ENCODE measurements at regions not wholly inside any gene's neighbourhood (a gene's known extent, or its start where the extent isn't known, plus 50 kb on each side); places are given as distances from the start of the nearest gene placed in this dataset.
"Not testable (repeated sequence)": the region's sequence is repeated elsewhere in the genome, so short reads cannot be mapped to it uniquely, and the experiment has no call there.

GRCh38 chr5:87732875-87733768 is 320.4 kb upstream of the CCNH start:
- no peaks in the 10 kb centered on the region for H3K4me1 ChIP-seq (ENCODE audit: insufficient read depth)

GRCh38 chr5:87729781-87730180 is 317.1 kb upstream of the CCNH start:
- Histone ChIP-seq H3K4me1 (ENCODE audit: insufficient read depth) (no peaks in the 10 kb centered on the region), H3K9me3 (ENCODE audit: low read depth) (no peaks in the 10 kb centered on the region)
- in situ Hi-C loops (cut with MboI), result no loop called here

More at GRCh38 chr5:87732875-87733768, 320.4 kb upstream of the CCNH start:
- Histone ChIP-seq H3K9ac (no peak overlapping the region), H4K20me1 (ENCODE audit: insufficient read depth) (no peaks in the 10 kb centered on the region), H2AFZ (no peak overlapping the region), H3K9me3 (ENCODE audit: low read depth) (no peaks in the 10 kb centered on the region), H3K27ac (no peak overlapping the region), H3F3A (ENCODE audit: insufficient read depth) (no peaks in the 10 kb centered on the region), H3K27me3 (replicated peaks; ENCODE audit: insufficient read depth) (no peaks in the 10 kb centered on the region), H3K36me3 (ENCODE audit: low read depth) (no peaks in the 10 kb centered on the region), H3K79me2 (ENCODE audit: insufficient read depth) (no peaks in the 10 kb centered on the region), H3K4me3 (no peak overlapping the region), H3K9me2 (ENCODE audit: insufficient read depth) (no peaks in the 10 kb centered on the region), H3K4me2 (ENCODE audit: unreplicated experiment) (no peak overlapping the region)
- 27 to 29% methylated on average over 7 of the region's 7 CpGs for WGBS, 2 experiments (ENCODE audit: low coverage in 1 of 2, low lambda C conversion rate in 2 of 2, missing lambda C conversion rate in 2 of 2)
- DNase-seq, result no peak
- in situ Hi-C loops (cut with MboI), result no loop called here
- TF ChIP-seq EZH2 (IDR thresholded peaks at IDR 0.05; ENCODE audit: insufficient read depth, poor library complexity, severe bottlenecking) (no peak), EZH2phosphoT487 (IDR thresholded peaks at IDR 0.05; ENCODE audit: insufficient read depth, low read depth) (no peak)

GRCh38 chr5:87722286-87722685 is 309.6 kb upstream of the CCNH start:
- TF ChIP-seq EZH2phosphoT487 (IDR thresholded peaks at IDR 0.05; ENCODE audit: insufficient read depth, low read depth), result no peak
- no peak for TF ChIP-seq EZH2 (IDR thresholded peaks at IDR 0.05; ENCODE audit: insufficient read depth, poor library complexity, severe bottlenecking)
- Histone ChIP-seq H4K20me1 (ENCODE audit: insufficient read depth) (no peaks in the 10 kb centered on the region), H3K4me1 (ENCODE audit: insufficient read depth) (no peaks in the 10 kb centered on the region), H3K27me3 (replicated peaks; ENCODE audit: insufficient read depth) (no peaks in the 10 kb centered on the region), H3K79me2 (ENCODE audit: insufficient read depth) (no peaks in the 10 kb centered on the region), H2AFZ (no peak overlapping the region), H3K4me3 (no peak overlapping the region), H3K9me2 (ENCODE audit: insufficient read depth) (no peaks in the 10 kb centered on the region), H3K4me2 (ENCODE audit: unreplicated experiment) (no peak overlapping the region), H3K27ac (no peak overlapping the region), H3F3A (ENCODE audit: insufficient read depth) (no peaks in the 10 kb centered on the region), H3K9me3 (ENCODE audit: low read depth) (peaks cover 3% of the 10 kb centered on the region), H3K36me3 (ENCODE audit: low read depth) (no peaks in the 10 kb centered on the region), H3K9ac (no peak overlapping the region)
- 33 to 36% methylated on average over 3 of the region's 3 CpGs for WGBS, 2 experiments (ENCODE audit: low coverage in 1 of 2, low lambda C conversion rate in 2 of 2, missing lambda C conversion rate in 2 of 2)
- no peak for DNase-seq
- in situ Hi-C loops (cut with MboI), result no loop called here

More at GRCh38 chr5:87729781-87730180, 317.1 kb upstream of the CCNH start:
- H3K36me3 ChIP-seq (ENCODE audit: low read depth), result no peaks in the 10 kb centered on the region
- H2AFZ ChIP-seq, result no peak overlapping the region
- H3F3A ChIP-seq (ENCODE audit: insufficient read depth), result no peaks in the 10 kb centered on the region
- no peaks in the 10 kb centered on the region for H4K20me1 ChIP-seq (ENCODE audit: insufficient read depth)
- no peaks in the 10 kb centered on the region for H3K27me3 ChIP-seq (replicated peaks; ENCODE audit: insufficient read depth)
- TF ChIP-seq EZH2phosphoT487 (IDR thresholded peaks at IDR 0.05; ENCODE audit: insufficient read depth, low read depth) (no peak), EZH2 (IDR thresholded peaks at IDR 0.05; ENCODE audit: insufficient read depth, poor library complexity, severe bottlenecking) (no peak)
- no peaks in the 10 kb centered on the region for H3K79me2 ChIP-seq (ENCODE audit: insufficient read depth)
- H3K4me3 ChIP-seq, result no peak overlapping the region
- no peak overlapping the region for H3K27ac ChIP-seq
- no peak overlapping the region for H3K9ac ChIP-seq
- H3K9me2 ChIP-seq (ENCODE audit: insufficient read depth), result no peaks in the 10 kb centered on the region
- no peak for DNase-seq
- no peak overlapping the region for H3K4me2 ChIP-seq (ENCODE audit: unreplicated experiment)

- H4K20me1 ChIP-seq (ENCODE audit: insufficient read depth); H3K4me2 ChIP-seq (ENCODE audit: unreplicated experiment); H3K4me3 ChIP-seq; H2AFZ ChIP-seq; H3K4me1 ChIP-seq (ENCODE audit: insufficient read depth); H3K9ac ChIP-seq; in situ Hi-C loops (cut with MboI); H3K27ac ChIP-seq; H3F3A ChIP-seq (ENCODE audit: insufficient read depth); H3K9me2 ChIP-seq (ENCODE audit: insufficient read depth); DNase-seq; H3K9me3 ChIP-seq (ENCODE audit: low read depth); H3K79me2 ChIP-seq (ENCODE audit: insufficient read depth); H3K27me3 ChIP-seq (replicated peaks; ENCODE audit: insufficient read depth); H3K36me3 ChIP-seq (ENCODE audit: low read depth): not testable (repeated sequence)
- WGBS, 2 experiments (ENCODE audit: low coverage in 1 of 2, low lambda C conversion rate in 2 of 2, missing lambda C conversion rate in 2 of 2), result 48 to 51% methylated on average over 15 of the region's 15 CpGs
Observed at GRCh38 chr5:87718224-87718925, 305.6 kb upstream of the CCNH start.

Measured in GM23248 (cell line).